ENCODE measurements at regions not wholly inside any gene's neighbourhood (a gene's known extent, or its start where the extent isn't known, plus 50 kb on each side); places are given as distances from the start of the nearest gene placed in this dataset.

- TF ChIP-seq CTCF (IDR thresholded peaks at IDR 0.05) (no peak), POLR2A (IDR thresholded peaks at IDR 0.05) (no peak)
Observed at GRCh38 chr10:8539056-8539455, 484.6 kb downstream of the GATA3 start.

Data from thyroid gland (tissue), 4 donors.